Calu3 (cell line): ENCODE measurements at regions not wholly inside any gene's neighbourhood (a gene's known extent, or its start where the extent isn't known, plus 50 kb on each side); places are given as distances from the start of the nearest gene placed in this dataset.

ENCODE experiments used
- BruUV-seq: library from RNA; stranded (reverse); fragments of 400-500 nt; replicated peaks from 2 replicates; lab custom pipeline; 2021; lab: Mats Ljungman, UMichigan
- CTCF ChIA-PET: fragments of 300-600 bp; sonication (Branson Sonifier 250); formaldehyde crosslinking; loops from one replicate; lab custom pipeline; 2022; ENCODE audit warnings: antibody characterized with exemption; lab: Charles Lee
- DNase-seq: peaks from one replicate; pipeline ENCODE4 v3.0.0; 2022
- H3K27ac Mint-ChIP-seq: one replicate; pipeline ENCODE4 v1.8.0; 2022; ENCODE audit warnings: mixed read lengths; ENCODE audit not compliant: unreplicated experiment
- H3K27me3 Mint-ChIP-seq: one replicate; pipeline ENCODE4 v1.8.0; 2022; ENCODE audit warnings: mixed read lengths; ENCODE audit not compliant: unreplicated experiment
- H3K36me3 Mint-ChIP-seq: one replicate; pipeline ENCODE4 v1.8.0; 2022; ENCODE audit warnings: mild to moderate bottlenecking, moderate library complexity, mixed read lengths; ENCODE audit not compliant: insufficient read depth, unreplicated experiment
- H3K4me1 Mint-ChIP-seq: one replicate; pipeline ENCODE4 v1.8.0; 2022; ENCODE audit warnings: mild to moderate bottlenecking, low read depth, mixed read lengths; ENCODE audit not compliant: unreplicated experiment
- H3K4me3 Mint-ChIP-seq: one replicate; pipeline ENCODE4 v1.8.0; 2022; ENCODE audit warnings: mild to moderate bottlenecking, low read depth, moderate library complexity, mixed read lengths; ENCODE audit not compliant: unreplicated experiment
- H3K9me3 Mint-ChIP-seq: one replicate; pipeline ENCODE4 v1.8.0; 2022; ENCODE audit warnings: low read depth, mixed read lengths; ENCODE audit not compliant: unreplicated experiment
- CTCF ChIP-seq: fragments of 200-600 bp; IDR thresholded peaks from one replicate; pipeline ENCODE4 v1.8.0; 2022; ENCODE audit warnings: antibody characterized with exemption; ENCODE audit not compliant: unreplicated experiment
- intact Hi-C: fragments of 100-400 bp; cut with micrococcal nuclease; formaldehyde crosslinking; loops from one replicate; pipeline ENCODE4 v1.10.0; 2022; ENCODE audit not compliant: unreplicated experiment

GRCh38 chr1:147472966-147473732, 68.2 kb upstream of the BCL9 start:
- no peaks in the 10 kb centered on the region for H3K36me3 Mint-ChIP-seq
- no peak overlapping the region for H3K27ac Mint-ChIP-seq
- no peaks in the 10 kb centered on the region for H3K9me3 Mint-ChIP-seq
- peaks cover 10% of the 10 kb centered on the region for H3K4me1 Mint-ChIP-seq
- CTCF ChIA-PET, result interaction anchor here (0.6 to 1.4 kb wide), 4 partner anchors 10 to 207 kb away, joined by 3 read pairs; no protein-coding TSS in a partner anchor
- no peak for TF ChIP-seq CTCF
- intact Hi-C loops, result no loop called here
- H3K27me3 Mint-ChIP-seq, result peaks cover 22% of the 10 kb centered on the region
- BruUV-seq, result no TSS peak
- no peak for DNase-seq
- H3K4me3 Mint-ChIP-seq, result peak overlapping the region; percentile 8

- Mint-ChIP-seq H3K4me3 (peak overlapping the region; percentile 8), H3K4me1 (peaks cover 10% of the 10 kb centered on the region), H3K9me3 (no peaks in the 10 kb centered on the region), H3K36me3 (no peaks in the 10 kb centered on the region), H3K27ac (no peak overlapping the region), H3K27me3 (peaks cover 17% of the 10 kb centered on the region)
- no TSS peak for BruUV-seq
- CTCF ChIA-PET, result interaction anchor here (0.7 to 1.4 kb wide), 2 partner anchors 14 to 68 kb away, joined by 3 read pairs; no protein-coding TSS in a partner anchor
- intact Hi-C loops, result no loop called here
- TF ChIP-seq CTCF, result no peak
- no peak for DNase-seq
Measured at GRCh38 chr1:147473733-147474049, 67.6 kb upstream of the BCL9 start.

- no TSS peak for BruUV-seq
- no peak for DNase-seq
- H3K27me3 Mint-ChIP-seq, result peaks cover 24% of the 10 kb centered on the region
- no peak overlapping the region for H3K27ac Mint-ChIP-seq
- peaks cover 10% of the 10 kb centered on the region for H3K4me1 Mint-ChIP-seq
- H3K9me3 Mint-ChIP-seq, result no peaks in the 10 kb centered on the region
- no peak overlapping the region for H3K4me3 Mint-ChIP-seq
- CTCF ChIA-PET, result no interaction called here
- no peaks in the 10 kb centered on the region for H3K36me3 Mint-ChIP-seq
- intact Hi-C loops, result no loop called here
- TF ChIP-seq CTCF, result no peak
Measured at GRCh38 chr1:147475488-147475887, 65.8 kb upstream of the BCL9 start.

- no peak overlapping the region for H3K27ac Mint-ChIP-seq
- H3K4me3 Mint-ChIP-seq, result no peak overlapping the region
- H3K27me3 Mint-ChIP-seq, result peaks cover 8% of the 10 kb centered on the region
- H3K9me3 Mint-ChIP-seq, result no peaks in the 10 kb centered on the region
- CTCF ChIA-PET, result no interaction called here
- no peak for DNase-seq
- intact Hi-C loops, result no loop called here
- no peaks in the 10 kb centered on the region for H3K36me3 Mint-ChIP-seq
- no peak for TF ChIP-seq CTCF
- peaks cover 3% of the 10 kb centered on the region for H3K4me1 Mint-ChIP-seq
- no TSS peak for BruUV-seq
Measured at GRCh38 chr1:147478521-147478920, 62.8 kb upstream of the BCL9 start.
